HG02884 (cell line): ENCODE measurements at regions not wholly inside any gene's neighbourhood (a gene's known extent, or its start where the extent isn't known, plus 50 kb on each side); places are given as distances from the start of the nearest gene placed in this dataset.

Experiments used
- ATAC-seq: cut with Tn5 transposase; IDR thresholded peaks from one replicate; pipeline ENCODE4 v1.9.1; 2021; ENCODE audit warnings: mild to moderate bottlenecking, moderate library complexity; ENCODE audit not compliant: unreplicated experiment

DNA sequence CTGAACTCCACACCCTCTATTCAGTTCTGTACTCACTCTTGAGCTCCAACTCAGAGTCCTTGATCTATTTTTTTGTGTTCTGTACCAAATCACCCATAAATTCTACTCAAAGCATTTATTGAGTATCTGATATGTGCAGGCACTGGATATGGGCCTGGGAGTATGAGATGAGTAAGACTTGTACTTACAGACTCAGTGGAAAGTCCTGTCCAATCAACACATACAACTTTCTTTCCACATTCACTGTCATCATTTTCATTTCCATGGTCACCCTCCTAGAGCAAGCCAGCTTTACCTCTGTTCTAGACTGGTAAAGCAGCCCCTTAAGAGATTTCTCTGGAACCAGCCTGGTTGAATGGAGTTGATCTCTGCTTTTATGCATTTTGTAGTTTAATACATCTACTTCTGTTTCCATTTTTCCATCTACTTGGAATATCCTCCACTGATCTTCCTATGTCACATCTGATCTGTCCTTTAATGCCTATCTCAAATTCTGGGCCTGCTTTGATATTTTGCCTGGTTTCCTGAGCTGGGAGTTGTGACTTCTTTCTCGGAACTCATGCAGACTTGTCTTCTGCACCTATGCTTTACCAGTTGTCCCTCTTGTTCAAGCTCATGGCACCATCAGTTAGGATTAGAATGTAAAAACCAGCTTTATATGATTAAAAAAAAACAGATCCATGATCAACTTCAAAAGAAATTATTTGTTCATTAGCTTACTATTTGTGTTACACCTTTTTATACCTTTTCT lies 96.9 kb upstream of the GLS start:
- no peak for ATAC-seq

DNA sequence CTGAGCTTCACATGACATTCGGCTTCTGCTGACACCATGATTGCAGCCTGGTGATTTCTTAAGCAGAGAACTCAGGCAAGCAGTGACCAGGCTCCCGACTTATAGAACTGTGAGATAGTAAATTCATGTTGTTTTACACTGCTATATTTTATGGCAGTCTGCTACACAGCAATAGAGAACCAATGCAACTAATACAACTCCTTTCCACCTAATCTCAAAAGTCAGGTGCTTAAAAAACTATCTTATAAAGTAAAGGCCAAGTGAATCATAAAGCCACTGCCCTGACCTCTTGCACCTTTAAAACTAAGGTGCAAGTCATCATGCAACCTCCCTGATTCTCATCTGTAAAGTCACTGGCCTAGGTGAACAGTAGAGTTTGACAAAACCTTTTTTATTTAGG lies 95.3 kb upstream of the GLS start:
- ATAC-seq = no peak

DNA sequence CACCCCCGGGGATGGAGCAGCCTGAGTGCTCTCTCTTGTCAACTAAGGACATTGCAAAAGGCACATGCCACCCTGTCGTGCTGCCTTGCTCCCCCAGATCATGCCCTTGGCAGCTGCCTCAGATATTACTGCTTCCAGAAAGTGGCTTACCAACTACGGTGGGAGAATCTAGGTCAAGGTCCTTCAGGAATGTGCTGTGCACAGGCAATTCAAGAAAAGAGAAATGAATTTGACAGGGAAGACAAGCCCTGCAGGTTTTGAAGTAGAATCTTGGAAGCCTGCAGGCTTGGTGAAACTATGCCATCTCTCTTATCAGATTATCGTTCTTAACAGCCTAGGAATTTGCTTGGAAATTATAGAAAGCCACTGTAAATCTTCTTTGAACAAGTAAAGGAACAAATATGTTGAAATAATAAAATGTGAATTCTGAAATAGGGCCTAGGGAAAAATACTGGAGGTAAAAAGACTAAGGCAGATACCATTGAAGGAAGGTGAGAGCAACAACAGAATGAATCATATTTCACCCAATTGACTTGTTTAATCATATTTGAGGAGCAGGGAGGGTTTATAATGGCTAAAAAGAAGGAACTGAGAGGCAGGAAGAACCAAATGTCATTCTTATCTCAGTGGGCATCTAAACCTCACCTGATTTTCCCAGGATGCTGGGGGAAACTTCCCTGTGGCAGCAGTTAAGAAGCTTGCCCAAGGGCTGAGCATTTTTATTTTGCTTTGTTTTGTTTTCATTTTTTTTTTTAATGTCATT lies 94.0 kb upstream of the GLS start:
- no peak for ATAC-seq

DNA sequence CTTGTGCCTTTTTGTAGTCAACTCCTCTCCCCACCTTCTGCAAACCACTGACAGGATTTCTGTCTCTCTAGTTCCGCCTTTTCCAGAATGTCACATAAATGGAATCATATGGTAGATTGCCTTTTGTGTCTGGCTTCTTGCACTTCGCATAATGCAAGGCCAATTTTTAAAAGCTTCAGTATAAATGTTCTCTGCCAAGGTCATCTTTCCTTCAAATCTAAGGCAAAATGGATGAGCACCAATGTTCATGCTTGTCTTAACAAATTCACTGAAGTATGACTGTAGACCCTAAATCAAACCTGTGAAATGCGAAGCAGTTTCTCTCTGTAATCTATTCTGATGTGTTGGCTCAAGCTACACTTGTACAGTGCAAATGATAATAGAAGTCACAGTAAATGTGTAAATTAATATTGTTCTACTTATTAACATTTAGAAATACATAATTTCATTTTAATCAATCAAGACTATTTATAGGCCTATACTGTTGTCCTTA lies 92.8 kb upstream of the GLS start:
- ATAC-seq = no peak

DNA sequence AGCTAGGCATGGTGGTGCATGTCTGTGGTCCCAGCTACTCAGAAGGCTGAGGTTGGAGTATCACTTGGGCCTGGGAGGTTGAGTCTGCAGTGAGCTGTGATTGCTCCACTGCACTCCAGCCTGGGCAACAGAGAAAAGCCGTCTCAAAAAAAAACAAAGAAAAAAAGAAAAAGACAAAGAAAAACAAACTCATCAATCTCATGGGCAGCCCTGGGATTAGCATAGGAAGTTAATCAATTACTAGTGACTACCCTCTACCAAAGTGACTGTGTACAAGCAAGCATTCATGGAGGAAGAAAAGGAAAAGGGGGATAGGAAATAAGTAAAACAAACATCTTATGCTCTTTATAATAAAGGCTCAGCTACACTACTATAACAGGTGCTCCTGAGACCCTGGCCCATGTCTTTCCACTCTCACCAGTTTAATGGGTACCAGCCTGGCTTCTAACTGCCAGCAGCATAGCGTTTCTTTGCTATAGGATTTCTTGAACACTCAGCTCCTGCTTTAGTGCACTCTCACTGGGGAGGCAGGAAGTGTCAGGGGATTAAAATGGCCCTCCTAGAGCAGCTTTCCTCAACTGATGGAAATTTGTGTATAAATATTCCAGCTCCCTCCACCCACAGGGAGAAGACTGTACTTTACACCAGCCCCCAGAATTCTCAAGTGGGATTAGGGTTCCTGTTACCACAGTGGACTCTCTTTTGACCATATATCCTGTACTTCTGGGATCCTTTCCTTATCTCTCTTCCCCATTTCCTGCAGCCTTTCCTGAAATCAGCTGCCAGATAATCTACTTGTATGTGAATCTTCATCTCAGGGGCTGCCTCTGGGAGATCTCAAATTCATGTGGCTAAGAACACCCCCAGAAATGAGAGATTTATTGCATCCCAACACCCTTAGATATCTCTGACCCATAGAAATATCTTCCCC lies 91.3 kb upstream of the GLS start:
- no peak for ATAC-seq

DNA sequence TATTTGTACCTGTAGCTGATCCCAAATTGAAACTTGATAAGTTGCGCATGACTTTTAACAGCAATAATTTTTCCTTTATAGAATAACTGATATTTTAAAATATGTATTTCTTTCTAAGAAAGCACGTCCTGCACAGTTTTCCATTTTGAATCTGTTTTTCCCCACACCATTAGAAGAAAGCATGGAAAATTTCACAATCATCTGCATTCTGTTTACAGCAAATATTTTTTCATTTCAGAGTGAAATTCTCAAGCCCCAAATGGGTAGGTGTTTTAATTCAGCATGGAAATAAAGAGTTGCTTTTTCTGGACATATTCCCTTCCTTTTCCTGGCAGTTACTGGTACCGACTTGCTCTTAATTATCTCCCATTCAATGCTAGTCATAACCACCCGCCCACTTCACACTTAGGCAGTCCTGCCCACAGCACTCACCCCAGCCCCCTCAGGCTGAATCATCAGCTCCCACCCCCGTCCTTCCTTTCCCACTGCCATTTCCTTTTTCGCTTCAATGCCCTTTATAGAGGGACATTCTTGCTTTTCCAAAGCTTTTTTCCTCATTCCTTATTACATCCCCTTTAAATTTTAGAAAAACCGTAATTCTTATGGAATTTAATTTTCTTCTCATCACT lies 89.2 kb upstream of the GLS start:
- no peak for ATAC-seq

DNA sequence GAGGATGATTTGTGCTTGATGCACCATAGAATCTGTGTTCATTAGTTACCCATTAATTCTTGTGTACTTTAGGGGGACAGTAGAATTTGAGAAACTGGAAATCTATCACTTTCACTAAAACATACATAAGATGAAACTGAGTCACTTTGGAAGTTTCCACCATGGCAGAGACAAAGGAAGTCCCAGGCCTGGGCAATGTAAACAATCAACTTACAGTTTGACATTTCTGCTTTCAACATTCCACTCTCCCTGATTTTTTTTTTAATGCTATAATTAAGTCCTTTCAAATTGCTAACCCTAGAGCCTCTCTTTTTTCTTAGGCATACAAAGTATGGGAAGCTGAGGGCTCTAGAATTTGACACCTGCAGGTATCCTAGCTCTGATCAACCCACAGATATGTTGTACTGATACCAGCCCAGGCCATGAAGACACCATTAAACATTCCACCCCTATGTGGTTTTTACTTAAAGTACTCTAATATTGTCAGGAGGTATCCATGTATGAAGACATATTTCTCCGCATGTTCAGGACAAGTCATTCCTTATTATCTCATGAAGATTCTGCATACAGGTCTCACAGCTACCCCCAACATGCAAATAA lies 88.5 kb upstream of the GLS start:
- no peak for ATAC-seq

DNA sequence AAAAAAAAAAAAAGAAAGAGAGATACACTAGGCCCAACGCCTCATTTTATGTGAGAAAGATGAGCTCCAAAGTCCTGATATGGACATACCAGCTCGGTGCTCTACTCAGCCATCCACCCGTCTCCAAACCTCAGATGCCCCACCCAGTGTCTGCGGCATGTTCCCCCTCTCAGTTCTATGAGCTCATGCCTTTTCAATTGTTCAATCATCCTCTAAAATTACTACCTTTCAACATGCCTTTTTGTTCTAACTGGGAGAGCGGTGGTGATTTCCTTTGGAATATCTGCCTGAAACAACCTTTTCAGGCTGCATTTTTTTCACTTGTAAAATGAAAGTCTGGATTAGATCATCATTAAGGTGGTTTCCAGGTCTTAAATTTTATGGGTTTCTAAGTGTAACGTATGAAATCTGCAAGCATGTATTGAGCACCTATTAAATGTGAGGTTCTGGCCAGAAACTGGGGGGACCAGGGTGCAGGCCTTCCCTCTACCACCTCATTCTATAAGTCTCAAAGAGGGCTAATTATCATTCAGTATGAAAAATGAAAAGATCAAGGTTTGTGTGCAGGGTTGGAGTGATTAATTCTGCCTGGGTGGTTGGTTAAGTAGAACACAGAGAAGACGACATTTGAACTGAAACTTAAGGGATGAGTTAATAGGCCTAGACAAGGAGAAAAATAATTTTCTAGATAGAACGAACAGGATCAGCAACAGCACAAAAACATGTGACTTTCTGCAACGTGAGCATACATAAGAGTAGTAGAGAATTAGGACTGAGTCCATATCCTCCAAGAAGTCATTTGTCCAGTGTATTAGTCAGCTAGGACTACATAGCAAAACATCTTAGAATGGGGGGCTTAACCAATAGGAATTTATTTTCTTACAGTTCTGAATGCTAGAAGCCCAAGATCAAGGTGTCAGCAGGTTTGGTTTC lies 87.4 kb upstream of the GLS start:
- no peak for ATAC-seq

DNA sequence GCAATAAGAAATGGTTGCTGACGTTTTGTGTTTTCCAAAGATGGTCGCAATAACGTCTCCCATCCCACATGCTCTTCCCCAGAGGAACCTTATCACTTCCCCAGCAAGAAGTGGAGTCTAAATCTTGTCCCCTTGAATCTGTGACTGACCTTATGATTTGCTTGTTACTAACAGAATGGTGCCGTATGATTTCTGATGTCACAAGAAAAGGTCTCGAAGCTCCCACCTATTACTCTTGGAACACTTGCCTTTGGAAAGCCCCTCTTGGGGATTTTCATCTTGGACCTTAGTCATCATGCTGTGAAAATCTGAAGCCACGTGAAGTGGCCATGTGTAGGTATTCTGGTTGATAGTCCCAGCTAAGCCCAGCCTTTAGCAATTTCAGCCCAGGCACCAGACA lies 86.2 kb upstream of the GLS start:
- no peak for ATAC-seq

DNA sequence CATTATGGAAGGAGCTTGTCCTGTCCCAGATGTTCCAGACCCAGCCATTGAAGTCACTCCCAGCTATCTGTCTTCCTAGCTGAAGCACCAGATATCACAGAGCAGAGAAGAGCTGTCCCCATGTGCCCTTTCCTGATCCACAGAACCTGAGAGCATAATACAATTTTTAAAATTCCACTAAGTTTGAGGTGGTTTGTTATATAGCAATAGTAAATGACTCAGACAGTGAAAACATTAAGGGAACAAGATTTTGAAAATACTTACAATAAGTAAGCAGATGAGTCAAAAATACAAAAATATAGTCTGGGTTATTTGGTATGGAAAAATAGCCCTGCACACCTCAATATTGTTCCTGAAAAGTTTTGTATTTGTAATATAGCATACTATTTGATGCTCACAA lies 85.8 kb upstream of the GLS start:
- no peak for ATAC-seq

DNA sequence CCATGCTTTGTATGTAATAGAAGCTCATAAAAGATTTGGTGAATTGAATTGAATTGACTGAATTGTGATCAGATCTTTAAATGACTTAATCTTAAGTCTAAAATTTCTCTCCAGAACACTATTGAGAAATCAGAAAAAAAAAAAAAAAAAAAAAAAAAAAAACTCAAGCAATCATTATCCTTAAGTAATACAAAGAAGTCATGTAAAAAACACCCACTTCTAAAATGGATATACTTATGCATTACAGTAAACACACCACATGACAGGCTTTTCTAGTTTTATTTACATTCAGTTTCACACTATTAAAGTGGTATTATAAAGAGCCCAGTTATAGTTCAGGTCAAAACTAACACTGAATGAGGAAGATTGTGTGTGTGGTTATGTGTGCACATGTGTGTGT lies 84.9 kb upstream of the GLS start:
- ATAC-seq = no peak

DNA sequence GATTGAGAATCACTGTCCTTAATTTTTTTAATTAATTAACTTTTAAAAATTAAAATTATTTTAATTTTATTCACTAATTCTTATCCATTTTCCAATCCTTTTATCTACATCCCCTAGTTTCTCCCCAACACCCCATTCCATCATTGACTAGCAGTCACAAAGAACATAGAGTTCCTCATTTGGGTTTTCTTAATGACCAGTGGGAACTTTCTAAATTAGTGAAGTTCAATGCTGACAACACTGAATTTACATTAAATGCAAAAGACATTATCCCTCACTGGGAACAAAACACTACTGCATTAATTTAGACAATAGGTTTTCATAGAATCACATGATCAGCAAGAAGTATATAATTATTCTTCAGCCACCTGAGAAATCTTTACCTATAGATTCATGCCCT lies 80.6 kb upstream of the GLS start:
- ATAC-seq = no peak

DNA sequence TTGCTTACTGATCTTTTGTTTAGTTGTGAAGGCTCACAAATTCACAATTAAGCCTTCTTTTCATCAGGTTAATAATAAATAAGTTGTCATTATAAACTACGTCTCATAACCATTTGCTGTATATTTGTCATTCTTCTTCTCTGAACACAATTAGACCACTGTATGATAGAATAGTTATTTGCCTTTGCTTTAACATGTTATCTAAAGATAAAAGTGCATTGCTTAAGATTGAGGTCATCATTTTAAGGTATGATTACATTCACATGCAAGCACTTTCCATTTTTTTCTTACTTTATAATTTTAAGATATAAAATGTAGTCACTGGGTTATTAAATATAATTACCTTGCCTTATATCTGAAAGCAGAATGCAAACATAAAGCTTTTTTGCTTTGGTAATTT lies 80.1 kb upstream of the GLS start:
- ATAC-seq = no peak

DNA sequence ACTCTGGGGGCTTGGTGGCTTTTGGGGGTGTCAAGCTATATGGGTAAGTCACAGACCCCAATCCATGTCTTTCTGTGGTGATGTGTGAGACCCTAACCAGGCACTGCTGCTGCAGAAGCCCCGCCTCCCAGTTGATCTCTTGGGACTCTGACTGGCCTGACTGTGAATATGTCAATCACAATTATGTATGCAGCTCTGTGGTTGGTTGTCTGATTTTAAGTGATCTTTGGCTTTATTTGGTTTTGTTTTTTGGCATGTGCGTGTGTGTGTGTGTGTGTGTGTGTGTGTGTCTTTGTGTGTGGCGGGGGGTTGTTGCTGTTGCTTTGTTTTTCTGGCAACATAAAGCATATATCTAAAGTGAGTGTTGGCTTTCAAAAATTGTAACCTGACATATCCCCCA lies 78.5 kb upstream of the GLS start:
- ATAC-seq = no peak

DNA sequence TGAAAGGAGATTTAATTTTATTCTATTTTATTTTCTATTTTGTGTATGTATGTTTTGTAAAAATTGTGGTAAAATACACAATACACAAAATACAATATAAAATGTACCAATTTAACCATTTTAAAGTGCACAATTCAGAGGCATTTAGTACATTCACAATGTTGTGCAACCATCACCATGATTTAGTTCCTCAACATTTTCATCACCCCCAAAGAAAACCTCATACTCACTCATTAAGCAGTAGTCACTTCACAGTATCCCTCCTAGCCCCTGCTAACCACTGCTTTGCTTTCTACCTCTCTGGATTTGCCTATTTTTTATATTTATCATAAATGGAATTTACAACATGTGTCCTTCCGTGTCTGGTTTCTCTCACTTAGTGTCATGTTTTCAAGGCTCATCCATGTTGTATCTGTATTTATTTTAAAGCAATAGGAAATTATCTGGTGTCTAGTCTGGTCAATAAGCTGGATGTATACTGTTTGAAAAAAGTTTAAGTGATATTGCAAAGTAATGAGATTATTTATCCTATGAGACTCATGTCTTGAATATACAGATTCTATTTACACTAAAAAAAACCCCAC lies 77.9 kb upstream of the GLS start:
- no peak for ATAC-seq

DNA sequence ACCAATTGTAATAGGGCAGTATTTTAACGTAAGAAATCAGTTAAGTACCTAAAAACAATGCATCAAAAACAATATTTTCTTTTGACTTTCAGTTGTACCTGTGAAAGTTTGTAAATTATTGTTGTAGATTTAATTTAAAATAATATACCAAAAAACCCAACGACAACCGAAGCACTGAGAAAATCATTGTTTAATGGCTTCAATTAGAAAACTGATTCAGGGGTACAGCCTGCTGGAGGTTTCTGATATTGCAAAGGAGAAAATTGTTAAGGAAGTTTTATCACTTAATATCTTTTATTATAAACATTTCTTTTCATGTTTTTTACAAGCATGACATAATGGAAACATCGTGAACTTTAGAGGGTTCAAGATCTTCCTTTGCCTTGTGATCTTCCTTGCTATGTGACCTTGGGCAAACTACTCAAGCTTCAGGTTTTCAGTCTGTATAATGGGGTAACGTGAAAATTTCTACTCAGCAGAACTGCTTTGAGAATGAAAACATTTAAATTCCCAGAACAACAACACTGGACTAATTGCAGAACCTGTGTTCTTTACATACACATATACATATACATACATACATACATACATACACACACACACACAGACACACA lies 76.3 kb upstream of the GLS start:
- ATAC-seq = no peak

DNA sequence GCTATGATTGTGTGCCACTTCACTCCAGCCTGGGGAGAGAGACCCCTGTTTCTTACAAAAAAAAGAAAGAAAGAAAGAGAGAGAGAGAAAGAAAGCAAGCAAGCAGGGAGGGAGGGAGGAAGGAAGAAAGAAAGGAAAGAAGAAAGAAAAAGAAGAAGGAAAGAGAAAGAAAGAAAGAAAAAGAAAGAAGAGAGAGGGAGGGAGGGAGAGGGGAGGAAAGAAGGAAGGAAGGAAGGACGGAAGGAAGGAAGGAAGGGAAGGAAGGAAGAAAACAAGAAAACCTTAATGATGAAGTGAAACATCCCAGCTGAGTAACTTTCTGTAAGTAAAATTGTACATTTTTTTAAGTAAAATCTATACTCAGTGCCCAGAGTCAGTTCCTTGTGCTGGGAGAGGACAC lies 75.5 kb upstream of the GLS start:
- no peak for ATAC-seq

DNA sequence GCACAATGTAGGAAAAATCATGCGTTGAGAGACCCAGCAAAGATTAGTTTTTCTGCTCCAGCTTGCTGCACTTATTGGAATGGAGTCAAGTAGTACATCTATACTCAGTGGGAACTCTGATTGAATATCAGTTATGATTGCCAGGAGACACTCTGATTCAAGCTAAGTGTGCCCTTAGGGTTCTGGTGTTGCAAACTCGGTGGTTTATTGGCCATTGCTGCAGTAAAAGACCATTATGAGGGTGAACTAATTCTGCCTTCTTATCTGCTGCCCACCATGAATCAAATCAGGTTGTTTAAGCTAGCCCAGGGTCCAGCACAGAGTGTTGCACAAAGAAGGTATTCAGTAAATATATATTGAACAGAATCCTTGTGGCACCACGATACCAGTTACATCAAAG lies 74.8 kb upstream of the GLS start:
- ATAC-seq = no peak

DNA sequence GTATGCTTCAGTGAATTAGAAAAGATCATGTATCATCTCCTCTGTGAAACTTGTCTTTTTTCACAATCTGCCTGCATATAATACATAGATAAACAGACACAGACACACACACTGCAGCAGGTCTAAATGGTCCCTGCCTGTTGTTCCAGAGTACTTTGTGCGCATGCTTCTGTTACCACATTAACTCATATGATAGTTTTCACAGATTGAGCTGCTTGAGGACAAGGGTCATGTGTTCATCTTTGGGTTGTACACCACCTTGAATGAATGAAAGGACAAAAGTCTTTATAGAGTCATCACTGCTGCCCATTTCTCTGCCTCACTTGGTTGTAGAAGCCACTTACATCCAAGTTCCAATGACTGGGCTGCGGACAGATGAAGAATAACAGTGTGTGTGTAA lies 72.7 kb upstream of the GLS start:
- no peak for ATAC-seq
